SK-N-SH treated with all-trans-retinoic acid at 6 μM for 48 hours (cell line): ENCODE measurements at regions not wholly inside any gene's neighbourhood (a gene's known extent, or its start where the extent isn't known, plus 50 kb on each side); places are given as distances from the start of the nearest gene placed in this dataset.

Experiments
- SNAI2 ChIP-seq: fragments of 250-450 bp; sonication (Bioruptor Pico); IDR thresholded peaks from 2 replicates; pipeline ENCODE4 v1.5.0; 2020; ENCODE audit warnings: mild to moderate bottlenecking, moderate library complexity
- TOX ChIP-seq: fragments of 250-450 bp; sonication (Bioruptor Pico); IDR thresholded peaks from 2 replicates; pipeline ENCODE4 v1.8.0; 2021; ENCODE audit warnings: mild to moderate bottlenecking, moderate library complexity, borderline replicate concordance
- ZNF565 ChIP-seq: fragments of 450-650 bp; formaldehyde crosslinking; conservative IDR thresholded peaks from 2 replicates; pipeline ENCODE4 v1.5.0; 2020; ENCODE audit warnings: low read depth, mild to moderate bottlenecking, moderate library complexity

- TF ChIP-seq ZNF565 (no peak), TOX (CRISPR knock-in tag) (no peak), SNAI2 (CRISPR knock-in tag) (no peak)
Measured at GRCh38 chr2:207239754-207240494, 74.2 kb upstream of the KLF7 start.
